ENCODE measurements at regions not wholly inside any gene's neighbourhood (a gene's known extent, or its start where the extent isn't known, plus 50 kb on each side); places are given as distances from the start of the nearest gene placed in this dataset.

DNA sequence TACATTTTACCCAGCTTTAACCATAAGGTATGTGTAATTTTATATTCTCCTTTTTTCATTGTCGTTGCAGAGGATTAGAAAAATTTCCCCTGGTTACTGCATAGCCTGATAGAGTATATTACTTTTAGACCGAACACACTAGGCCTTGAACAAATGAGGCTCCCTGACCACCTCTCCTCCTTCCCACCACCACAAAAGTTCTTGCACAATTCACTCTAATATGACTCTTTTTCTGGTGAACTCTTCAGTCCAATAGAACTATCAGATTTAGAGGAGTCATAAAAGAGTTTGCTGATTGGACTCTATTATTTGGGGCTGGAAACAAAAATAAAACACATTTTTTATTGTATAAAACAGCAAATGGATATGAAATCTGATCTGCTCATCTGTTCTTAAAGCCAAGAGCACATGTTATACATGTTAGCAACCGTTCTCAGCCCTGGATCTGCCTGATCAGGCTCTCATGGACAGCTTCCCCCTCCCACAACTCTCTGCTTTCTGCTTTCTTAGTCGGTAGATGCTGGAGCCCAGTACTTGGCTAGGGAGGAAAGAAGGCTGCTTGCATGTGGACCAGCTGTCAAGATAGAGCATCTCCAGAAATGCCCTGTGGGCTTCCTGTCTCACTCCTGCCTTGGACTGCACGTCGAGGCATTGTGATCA, 83.5 kb downstream of the CD164 start:
- Mint-ChIP-seq H3K36me3 (ENCODE audit: insufficient read depth, unreplicated experiment) (no peaks in the 10 kb centered on the region), H3K27me3 (ENCODE audit: insufficient read depth, unreplicated experiment) (no peaks in the 10 kb centered on the region), H3K9me3 (ENCODE audit: unreplicated experiment) (no peaks in the 10 kb centered on the region), H3K27ac (ENCODE audit: low read depth, unreplicated experiment) (no peak overlapping the region), H3K4me3 (ENCODE audit: unreplicated experiment) (no peak overlapping the region), H3K4me1 (ENCODE audit: insufficient read depth, unreplicated experiment) (no peaks in the 10 kb centered on the region)
- BruUV-seq (replicated peaks) = no TSS peak
- TF ChIP-seq, protein P1, sequence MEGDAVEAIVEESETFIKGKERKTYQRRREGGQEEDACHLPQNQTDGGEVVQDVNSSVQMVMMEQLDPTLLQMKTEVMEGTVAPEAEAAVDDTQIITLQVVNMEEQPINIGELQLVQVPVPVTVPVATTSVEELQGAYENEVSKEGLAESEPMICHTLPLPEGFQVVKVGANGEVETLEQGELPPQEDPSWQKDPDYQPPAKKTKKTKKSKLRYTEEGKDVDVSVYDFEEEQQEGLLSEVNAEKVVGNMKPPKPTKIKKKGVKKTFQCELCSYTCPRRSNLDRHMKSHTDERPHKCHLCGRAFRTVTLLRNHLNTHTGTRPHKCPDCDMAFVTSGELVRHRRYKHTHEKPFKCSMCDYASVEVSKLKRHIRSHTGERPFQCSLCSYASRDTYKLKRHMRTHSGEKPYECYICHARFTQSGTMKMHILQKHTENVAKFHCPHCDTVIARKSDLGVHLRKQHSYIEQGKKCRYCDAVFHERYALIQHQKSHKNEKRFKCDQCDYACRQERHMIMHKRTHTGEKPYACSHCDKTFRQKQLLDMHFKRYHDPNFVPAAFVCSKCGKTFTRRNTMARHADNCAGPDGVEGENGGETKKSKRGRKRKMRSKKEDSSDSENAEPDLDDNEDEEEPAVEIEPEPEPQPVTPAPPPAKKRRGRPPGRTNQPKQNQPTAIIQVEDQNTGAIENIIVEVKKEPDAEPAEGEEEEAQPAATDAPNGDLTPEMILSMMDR (IDR thresholded peaks at IDR 0.05; ENCODE audit: unreplicated experiment) = no peak
- ChIA-PET CTCF (no interaction called here), POLR2A (no interaction called here)
- DNase-seq (ENCODE audit: unreplicated experiment) = no peak
- intact Hi-C loops (cut with micrococcal nuclease) = no loop called here

DNA sequence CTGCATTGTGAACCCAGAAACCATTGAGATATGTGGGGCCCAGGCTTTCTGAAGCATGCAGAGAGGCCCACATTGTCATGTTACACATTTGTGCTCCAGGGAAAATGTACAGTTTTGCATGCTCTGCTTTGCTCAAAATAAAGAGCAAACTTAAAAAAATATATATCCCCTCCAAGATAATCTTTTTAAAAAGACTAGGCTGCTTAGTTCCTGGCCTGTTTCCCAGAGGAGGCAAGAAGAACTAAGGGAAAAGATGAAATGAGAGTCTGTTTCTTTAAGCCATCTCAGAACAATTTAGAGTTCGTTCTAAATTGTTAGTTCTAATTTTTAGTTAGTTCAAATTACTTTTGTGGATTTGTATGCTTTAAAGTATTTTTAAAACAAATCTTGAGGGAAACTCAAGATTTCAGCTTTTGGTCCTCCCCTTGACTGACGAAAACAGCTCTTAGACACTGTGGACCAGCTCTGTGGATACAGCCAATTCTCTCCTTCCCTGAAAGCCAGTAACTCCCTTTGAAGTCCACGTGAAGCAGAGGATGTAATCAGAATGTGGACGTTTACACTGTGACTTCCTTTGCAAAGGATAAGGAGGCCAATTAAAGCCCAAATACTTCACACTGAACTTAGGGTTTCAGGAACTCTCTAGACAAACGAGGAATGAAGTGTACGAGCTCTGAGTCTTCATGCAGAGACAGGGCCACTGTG, 84.7 kb downstream of the CD164 start:
- POLR2A ChIA-PET = no interaction called here
- H3K36me3 Mint-ChIP-seq (ENCODE audit: insufficient read depth, unreplicated experiment) = no peaks in the 10 kb centered on the region
- H3K9me3 Mint-ChIP-seq (ENCODE audit: unreplicated experiment) = no peaks in the 10 kb centered on the region
- no peaks in the 10 kb centered on the region for H3K27me3 Mint-ChIP-seq (ENCODE audit: insufficient read depth, unreplicated experiment)
- intact Hi-C loops (cut with micrococcal nuclease) = no loop called here
- TF ChIP-seq, protein P1 (IDR thresholded peaks at IDR 0.05; ENCODE audit: unreplicated experiment) = no peak
- H3K4me1 Mint-ChIP-seq (ENCODE audit: insufficient read depth, unreplicated experiment) = no peaks in the 10 kb centered on the region
- DNase-seq (ENCODE audit: unreplicated experiment) = no peak
- H3K4me3 Mint-ChIP-seq (ENCODE audit: unreplicated experiment) = no peak overlapping the region
- no peak overlapping the region for H3K27ac Mint-ChIP-seq (ENCODE audit: low read depth, unreplicated experiment)
- CTCF ChIA-PET = no interaction called here
- no TSS peak for BruUV-seq (replicated peaks)

DNA sequence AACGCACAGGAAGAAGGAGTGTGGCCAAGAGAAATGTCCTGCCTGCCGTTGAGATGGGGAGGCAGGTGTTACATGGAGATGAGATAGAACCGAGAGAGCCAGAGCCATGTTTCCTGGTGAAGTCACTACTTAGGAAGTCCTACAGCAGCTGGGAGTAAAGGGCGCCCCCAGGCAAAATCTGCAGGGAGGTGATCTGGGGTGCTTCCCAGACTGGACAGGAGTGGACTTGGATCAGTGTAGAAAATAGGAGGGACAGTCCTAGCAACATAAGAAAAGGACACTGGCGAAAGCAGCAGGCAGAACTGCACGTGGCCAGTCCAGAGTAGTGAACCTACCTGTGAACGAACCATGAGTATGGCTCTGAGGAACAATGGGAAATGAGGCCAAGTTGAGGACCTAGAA, 85.3 kb downstream of the CD164 start:
- no peaks in the 10 kb centered on the region for H3K36me3 Mint-ChIP-seq (ENCODE audit: insufficient read depth, unreplicated experiment)
- ChIA-PET CTCF (interaction anchor here (0.5 kb wide), 1 partner anchor 756 kb away, joined by 3 read pairs; no protein-coding TSS in a partner anchor), POLR2A (interaction anchor here (0.5 kb wide), 1 partner anchor 1718 kb away, joined by 3 read pairs; no protein-coding TSS in a partner anchor)
- intact Hi-C loops (cut with micrococcal nuclease) = no loop called here
- TF ChIP-seq, protein P1 (IDR thresholded peaks at IDR 0.05; ENCODE audit: unreplicated experiment) = no peak
- no peaks in the 10 kb centered on the region for H3K27me3 Mint-ChIP-seq (ENCODE audit: insufficient read depth, unreplicated experiment)
- H3K27ac Mint-ChIP-seq (ENCODE audit: low read depth, unreplicated experiment) = no peak overlapping the region
- no peak overlapping the region for H3K4me3 Mint-ChIP-seq (ENCODE audit: unreplicated experiment)
- DNase-seq (ENCODE audit: unreplicated experiment) = no peak
- H3K9me3 Mint-ChIP-seq (ENCODE audit: unreplicated experiment) = no peaks in the 10 kb centered on the region
- H3K4me1 Mint-ChIP-seq (ENCODE audit: insufficient read depth, unreplicated experiment) = no peaks in the 10 kb centered on the region
- BruUV-seq (replicated peaks) = no TSS peak

DNA sequence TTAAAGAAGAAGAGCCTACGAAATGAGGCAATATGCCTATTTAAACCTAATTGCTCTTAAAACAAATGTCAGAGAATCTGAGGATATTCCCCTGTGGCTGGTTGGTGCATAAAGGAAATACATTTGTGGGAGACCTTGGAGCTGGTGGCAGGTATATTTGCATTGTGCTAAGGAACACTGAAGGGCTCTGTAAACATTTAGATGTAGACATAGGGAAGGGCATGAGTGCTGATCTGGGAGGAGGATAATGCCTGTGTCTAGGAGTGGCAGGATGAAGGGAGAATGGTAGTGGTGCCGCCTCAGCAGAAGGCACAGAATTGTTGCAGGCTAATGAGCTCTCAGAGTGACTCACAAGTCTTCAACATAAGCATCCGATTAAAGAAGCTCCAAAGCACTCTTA, 85.8 kb downstream of the CD164 start:
- no TSS peak for BruUV-seq (replicated peaks)
- ChIA-PET POLR2A (interaction anchor here (0.5 to 1.4 kb wide), 2 partner anchors 7 to 1719 kb away, joined by 3 read pairs; no protein-coding TSS in a partner anchor), CTCF (interaction anchor here (0.5 to 0.6 kb wide), 2 partner anchors 36 to 756 kb away, joined by 3 read pairs; no protein-coding TSS in a partner anchor)
- intact Hi-C loops (cut with micrococcal nuclease) = no loop called here
- TF ChIP-seq, protein P1 (IDR thresholded peaks at IDR 0.05; ENCODE audit: unreplicated experiment) = no peak
- no peak overlapping the region for H3K4me3 Mint-ChIP-seq (ENCODE audit: unreplicated experiment)
- H3K9me3 Mint-ChIP-seq (ENCODE audit: unreplicated experiment) = no peaks in the 10 kb centered on the region
- no peaks in the 10 kb centered on the region for H3K4me1 Mint-ChIP-seq (ENCODE audit: insufficient read depth, unreplicated experiment)
- H3K27me3 Mint-ChIP-seq (ENCODE audit: insufficient read depth, unreplicated experiment) = no peaks in the 10 kb centered on the region
- no peak overlapping the region for H3K27ac Mint-ChIP-seq (ENCODE audit: low read depth, unreplicated experiment)
- no peaks in the 10 kb centered on the region for H3K36me3 Mint-ChIP-seq (ENCODE audit: insufficient read depth, unreplicated experiment)
- no peak for DNase-seq (ENCODE audit: unreplicated experiment)
